Activated CD4-positive, CD25-positive, alpha-beta regulatory T cell treated with anti-CD3 and anti-CD28 coated beads, Interleukin-2, amount 50 U/mL, for 16 hours (primary cell): ENCODE measurements at regions not wholly inside any gene's neighbourhood (a gene's known extent, or its start where the extent isn't known, plus 50 kb on each side); places are given as distances from the start of the nearest gene placed in this dataset.
A peak's percentile ranks its signal among the peaks of the same experiment; 100 is the strongest.
"Not testable (repeated sequence)": the region's sequence is repeated elsewhere in the genome, so short reads cannot be mapped to it uniquely, and the experiment has no call there.

Experiments
- DNase-seq: peaks from one replicate; pipeline ENCODE4 v3.0.0-alpha.2; 2020; ENCODE audit warnings: low read depth, low spot score

DNA sequence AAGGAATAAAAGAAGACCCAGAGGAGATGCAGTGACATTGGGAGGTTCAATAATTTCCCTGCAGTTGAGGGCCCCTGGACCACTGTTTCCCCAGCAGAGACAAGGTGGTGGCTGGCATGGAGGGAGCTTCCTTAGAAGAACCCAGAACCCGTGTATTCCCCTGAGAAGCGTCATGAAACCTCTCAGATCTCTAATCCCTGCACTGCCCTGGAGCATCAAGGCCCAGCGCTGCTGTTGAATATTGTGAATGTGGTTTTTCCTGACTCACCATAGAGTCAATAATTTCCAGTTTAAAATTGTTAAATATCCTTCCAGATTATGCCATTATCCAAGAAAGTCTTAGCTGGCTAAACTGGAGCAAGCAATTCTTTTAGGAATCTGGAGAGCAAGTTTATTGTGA lies 187.2 kb downstream of the LMLN start:
- not testable (repeated sequence) for DNase-seq

DNA sequence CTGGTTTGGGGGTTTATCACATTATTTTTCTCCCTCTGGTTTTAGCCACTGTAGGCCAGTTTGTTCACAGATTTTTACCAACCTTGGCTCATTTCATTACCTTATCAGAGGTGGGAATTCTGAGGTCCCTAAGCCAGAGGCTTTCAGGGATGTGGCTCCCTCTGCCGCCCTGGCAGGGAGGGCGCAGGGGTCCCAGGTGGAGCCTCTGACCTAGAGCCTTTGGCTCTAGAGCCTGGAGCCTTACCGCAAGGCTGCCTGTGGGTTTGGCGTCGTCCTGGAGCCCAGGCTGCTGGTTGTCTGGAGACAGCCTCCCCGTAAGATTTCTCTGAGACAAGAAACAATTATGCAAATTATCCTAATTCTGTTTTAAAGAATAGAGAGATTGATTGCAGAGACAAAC lies 188.0 kb downstream of the LMLN start:
- DNase-seq, result not testable (repeated sequence)

DNA sequence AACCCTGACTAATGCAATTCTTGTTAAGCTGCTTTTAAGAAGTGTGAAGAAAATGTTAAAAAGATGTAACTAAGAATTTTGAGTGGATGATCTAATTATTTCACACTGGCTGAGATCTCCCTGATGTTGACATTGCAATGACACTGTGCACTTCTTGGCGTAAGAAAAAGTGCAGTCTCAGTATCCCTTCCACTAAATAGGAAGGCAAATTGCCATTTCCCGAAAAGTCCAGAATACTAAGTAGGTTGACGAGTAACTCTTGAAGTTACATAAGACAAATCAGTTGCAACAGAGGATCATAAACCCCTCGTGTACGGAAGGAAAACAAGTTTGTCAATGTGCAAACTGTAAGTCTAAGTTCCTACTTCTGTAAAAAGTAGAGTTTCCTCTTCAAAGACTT lies 189.9 kb downstream of the LMLN start:
- not testable (repeated sequence) for DNase-seq

DNA sequence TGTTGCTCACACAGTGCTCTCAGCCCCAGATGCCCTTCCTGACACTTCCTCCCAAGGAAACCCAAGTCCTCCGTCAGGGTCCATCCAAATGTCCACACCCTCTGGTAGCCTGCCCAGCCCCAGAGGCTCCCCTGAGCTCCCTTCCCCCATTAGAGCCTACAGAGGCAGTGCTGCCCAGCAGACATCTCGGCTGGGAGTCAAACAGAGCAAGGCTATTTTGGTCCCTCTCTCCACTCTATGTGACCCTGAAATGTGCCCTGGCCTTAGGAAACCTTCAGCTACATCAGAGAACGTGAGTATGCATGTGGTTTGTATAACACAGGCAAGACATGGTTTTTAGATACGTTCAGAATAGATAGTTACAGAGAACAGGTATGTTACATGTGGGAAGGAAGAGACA lies 191.8 kb downstream of the LMLN start:
- not testable (repeated sequence) for DNase-seq

DNA sequence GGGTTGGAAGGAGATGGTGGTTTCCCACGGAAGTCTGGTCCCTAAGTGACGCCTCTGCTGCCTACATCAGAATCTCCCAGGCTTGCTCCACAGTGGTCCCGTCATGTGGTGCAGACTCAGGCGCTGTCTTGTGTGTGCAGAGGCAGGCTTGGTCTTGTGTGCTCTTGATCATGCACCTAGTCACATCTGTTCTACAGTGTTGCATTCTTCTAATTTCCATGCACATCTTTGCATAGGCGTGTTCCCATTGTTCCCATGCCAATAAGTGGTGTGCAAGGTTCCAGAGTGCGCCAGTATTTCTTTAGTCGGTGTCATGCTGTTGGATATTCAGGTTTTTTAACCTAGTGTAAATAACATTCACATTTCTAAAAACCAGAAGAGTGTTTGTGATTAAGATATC lies 195.8 kb downstream of the LMLN start:
- not testable (repeated sequence) for DNase-seq

DNA sequence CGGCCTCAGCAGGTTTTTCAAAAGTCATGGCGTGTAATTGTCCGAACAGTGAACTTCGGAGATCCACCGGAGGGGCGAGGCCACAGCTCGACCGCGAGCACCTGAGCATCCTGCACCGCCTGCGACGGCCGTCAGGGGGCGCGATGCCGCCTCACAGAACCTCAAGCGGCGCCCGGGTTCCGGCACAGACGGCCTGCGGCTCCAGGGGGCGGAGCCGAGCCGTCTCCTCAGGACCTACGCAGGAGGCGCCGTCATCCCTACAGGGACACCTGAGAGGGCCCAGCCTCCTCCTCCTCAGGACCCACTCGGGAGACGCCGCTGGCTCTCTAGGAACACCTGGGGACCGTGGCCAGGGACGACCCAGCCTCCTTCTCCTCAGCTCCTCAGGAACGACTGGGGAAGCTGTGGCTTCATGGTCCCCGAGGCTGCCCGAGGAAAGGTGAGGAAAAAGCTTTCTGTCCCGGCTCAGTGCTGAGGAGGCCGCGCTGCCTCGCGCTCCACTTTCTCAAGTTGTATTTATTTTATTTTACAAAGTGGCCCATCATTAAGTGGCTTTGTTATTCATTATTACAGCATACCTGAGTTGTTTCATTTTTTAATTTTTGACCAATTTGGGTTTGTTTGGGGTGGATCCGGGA lies 197.3 kb downstream of the LMLN start:
- DNase-seq, result not testable (repeated sequence)

DNA sequence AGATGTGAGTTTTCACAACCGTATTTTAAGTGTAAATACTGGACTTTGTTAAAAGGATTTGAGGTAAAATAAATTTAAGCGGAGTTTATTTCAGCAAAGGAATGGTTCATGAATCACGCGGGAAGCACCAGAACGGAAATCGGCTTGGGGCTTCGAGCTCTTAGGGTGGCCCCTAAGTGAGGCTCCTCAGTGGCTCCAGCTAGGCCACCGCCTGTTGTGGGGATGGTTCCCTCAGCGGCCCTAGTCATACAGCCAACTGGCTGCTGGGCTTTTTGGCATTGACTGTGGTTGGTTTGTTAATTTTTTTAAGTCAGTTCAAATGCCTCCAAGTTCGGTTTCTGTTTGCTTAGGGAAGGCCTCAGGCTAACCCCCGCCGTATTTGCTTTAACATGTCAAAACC lies 198.0 kb downstream of the LMLN start:
- not testable (repeated sequence) for DNase-seq

DNA sequence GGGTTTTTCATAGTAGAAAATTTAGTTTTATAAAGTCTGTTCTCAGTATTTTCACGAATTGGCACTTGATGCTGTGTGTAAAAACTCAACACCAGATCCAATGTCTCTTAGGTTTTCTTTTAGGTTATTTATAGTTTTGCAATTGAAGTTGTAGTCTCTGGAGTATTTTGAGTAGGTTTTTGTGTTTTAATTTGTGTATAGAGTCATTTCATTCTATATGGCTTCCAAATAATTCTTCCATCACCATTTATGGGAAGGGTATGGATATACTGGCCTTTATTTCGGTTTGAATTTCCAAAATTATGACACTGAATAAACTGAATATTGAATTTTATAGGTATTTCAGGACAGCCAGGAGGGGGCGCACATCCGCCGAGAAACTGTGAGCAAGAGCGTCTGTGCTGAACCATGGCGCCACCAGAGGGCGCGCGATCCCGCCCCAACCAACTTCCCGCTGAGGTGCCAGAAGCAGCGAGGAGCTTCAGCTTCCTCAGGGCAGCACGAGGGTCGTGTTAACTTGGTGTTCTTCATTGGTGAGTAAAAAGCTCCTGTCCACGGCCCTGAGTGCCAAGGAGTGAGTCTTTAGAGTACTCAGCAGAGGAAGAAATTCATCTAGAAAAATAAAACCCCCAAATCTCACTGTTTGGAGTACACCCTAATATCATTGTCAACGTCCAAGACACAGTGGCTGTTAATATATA lies 207.5 kb downstream of the LMLN start:
- DNase-seq, result peak; percentile 46

DNA sequence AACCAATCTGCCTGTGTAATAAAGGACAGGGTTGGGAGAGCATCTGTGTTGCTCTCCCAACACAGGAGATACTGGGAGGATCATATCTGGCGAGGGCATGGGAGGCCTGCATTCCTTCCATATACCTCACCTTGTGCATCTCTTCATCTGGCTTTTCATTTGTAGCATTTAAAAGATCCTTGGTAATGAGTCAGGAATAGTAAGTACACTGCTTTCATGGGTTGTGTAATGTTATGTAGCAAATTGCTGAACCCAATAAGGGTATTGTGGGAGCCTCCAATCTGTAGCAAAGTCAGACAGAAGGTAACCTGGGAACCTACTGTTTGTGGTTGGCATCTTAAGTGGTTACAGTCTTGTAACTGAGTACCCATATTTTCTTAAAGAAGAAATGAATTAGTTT lies 210.8 kb downstream of the LMLN start:
- not testable (repeated sequence) for DNase-seq

DNA sequence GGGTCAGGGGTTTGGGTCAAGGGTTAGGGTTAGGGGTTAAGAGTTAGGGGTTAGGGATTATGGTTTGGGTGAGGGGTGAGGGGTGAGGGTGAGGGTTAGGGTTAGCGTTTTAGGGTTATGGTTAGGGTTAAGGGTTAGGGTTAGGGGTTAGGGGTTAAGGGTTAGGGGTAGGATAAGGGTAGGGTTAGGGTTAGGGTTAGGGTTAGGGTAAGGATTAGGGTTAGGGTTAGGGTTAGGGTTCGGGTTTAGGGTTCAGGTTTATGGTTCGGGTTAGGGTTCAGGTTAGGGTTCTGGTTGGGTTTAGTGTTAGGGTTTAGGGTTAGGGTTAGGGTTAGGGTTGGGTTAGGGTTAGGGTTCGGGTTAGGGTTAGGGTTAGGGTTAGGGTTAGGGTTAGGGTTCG lies 213.1 kb downstream of the LMLN start:
- not testable (repeated sequence) for DNase-seq

DNA sequence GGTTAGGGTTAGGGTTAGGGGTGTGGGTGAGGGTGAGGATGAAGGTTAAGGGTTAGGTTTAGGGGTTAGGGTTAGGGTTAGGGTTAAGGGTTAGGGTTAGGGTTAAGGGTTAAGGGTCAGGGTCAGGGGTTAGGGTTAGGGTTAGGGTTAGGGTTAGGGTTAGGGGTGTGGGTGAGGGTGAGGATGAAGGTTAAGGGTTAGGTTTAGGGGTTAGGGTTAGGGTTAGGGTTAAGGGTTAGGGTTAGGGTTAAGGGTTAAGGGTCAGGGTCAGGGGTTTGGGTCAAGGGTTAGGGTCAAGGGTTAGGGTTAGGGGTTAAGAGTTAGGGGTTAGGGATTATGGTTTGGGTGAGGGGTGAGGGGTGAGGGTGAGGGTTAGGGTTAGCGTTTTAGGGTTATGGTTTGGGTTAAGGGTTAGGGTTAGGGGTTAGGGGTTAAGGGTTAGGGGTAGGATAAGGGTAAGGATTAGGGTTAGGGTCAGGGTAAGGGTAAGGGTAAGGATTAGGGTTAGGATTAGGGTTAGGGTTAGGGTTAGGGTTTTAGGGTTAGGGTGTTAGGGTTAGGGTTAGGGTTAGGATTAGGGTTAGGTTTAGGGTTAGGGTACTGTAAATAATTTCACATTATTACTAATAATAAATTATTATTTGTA lies 214.0 kb downstream of the LMLN start:
- not testable (repeated sequence) for DNase-seq
